ENCODE measurements at regions not wholly inside any gene's neighbourhood (a gene's known extent, or its start where the extent isn't known, plus 50 kb on each side); places are given as distances from the start of the nearest gene placed in this dataset.

GRCh38 chr3:3301476-3301875 lies 122.0 kb upstream of the CRBN start:
- Histone ChIP-seq H3K23me2 (ENCODE audit: low read depth, low read length) (no peaks in the 10 kb centered on the region; the same call in 1 of the 2 replicates), H3K23ac (ENCODE audit: insufficient read length) (no peak overlapping the region), H2BK15ac (ENCODE audit: low read length) (no peak overlapping the region), H2BK20ac (ENCODE audit: low read length) (no peak overlapping the region), H3K79me1 (ENCODE audit: low read depth, low read length) (no peaks in the 10 kb centered on the region), H3K14ac (ENCODE audit: insufficient read length) (no peak overlapping the region), H3K4me2 (ENCODE audit: insufficient read depth in 1 of 2, low read depth in 2 of 2, low read length in 2 of 2) (no peak overlapping the region), H3K9ac (replicated peaks in 1 of 4; ENCODE audit: extremely low read depth in 1 of 4, low read depth in 3 of 4, low read length in 3 of 4) (no peak overlapping the region), H3K79me2 (ENCODE audit: control insufficient read depth in 1 of 2, insufficient read depth in 2 of 2, low read length in 2 of 2) (no peaks in the 10 kb centered on the region), H3K4me1 (replicated peaks in 1 of 4; ENCODE audit: control insufficient read depth in 3 of 4, insufficient read depth in 4 of 4, low read length in 3 of 4) (no peaks in the 10 kb centered on the region), H3K18ac (ENCODE audit: extremely low read depth, low read length) (no peak overlapping the region), H4K91ac (replicated peaks; ENCODE audit: insufficient read length, low read length) (no peak overlapping the region), H4K8ac (ENCODE audit: extremely low read depth, insufficient read depth, low read length) (no peak overlapping the region), H2AK5ac (ENCODE audit: low read depth, low read length) (no peak overlapping the region), H3K9me3 (ENCODE audit: insufficient read depth in 2 of 2, low read depth in 1 of 2, low read length in 1 of 2) (no peaks in the 10 kb centered on the region), H3K56ac (replicated peaks; ENCODE audit: insufficient read length, low read depth, low read length) (no peak overlapping the region), H4K20me1 (replicated peaks in 1 of 2; ENCODE audit: control insufficient read depth in 1 of 2, insufficient read depth in 2 of 2, low read length in 2 of 2) (no peaks in the 10 kb centered on the region), H4K5ac (ENCODE audit: insufficient read length, low read depth, low read length) (no peak overlapping the region), H3K36me3 (ENCODE audit: control insufficient read depth in 2 of 4, insufficient read depth in 4 of 4, low read length in 3 of 4) (no peaks in the 10 kb centered on the region), H3K4ac (replicated peaks; ENCODE audit: insufficient read length, low read depth, low read length) (no peak overlapping the region), H3K27me3 (replicated peaks in 1 of 4; ENCODE audit: control insufficient read depth in 3 of 4, extremely low read depth in 1 of 4, insufficient read depth in 3 of 4, low read length in 3 of 4) (peaks cover 0 to 1% (median 0%) of the 10 kb centered on the region in 4 experiments; a peak in 1 of 7 replicates), H2BK5ac (ENCODE audit: low read depth, low read length) (no peak overlapping the region), H2AFZ (ENCODE audit: low read length) (no peak overlapping the region), H3K27ac (ENCODE audit: low read depth, low read length) (no peak overlapping the region), H3K4me3 (ENCODE audit: extremely low read depth in 1 of 4, insufficient read depth in 2 of 4, low read depth in 3 of 4, low read length in 4 of 4) (no peak overlapping the region), H2BK120ac (replicated peaks; ENCODE audit: low read depth, low read length) (no peak overlapping the region), H2BK12ac (ENCODE audit: low read depth, low read length) (no peak overlapping the region)
- ChIA-PET CTCF (ENCODE audit: partially characterized antibody) (interaction anchor here (1.3 kb wide), 1 partner anchor 101 kb away, joined by 3 read pairs; no protein-coding TSS in a partner anchor), POLR2A (ENCODE audit: partially characterized antibody) (no interaction called here)
- FAIRE-seq (no peak), DNase-seq (ENCODE audit: low read depth in 1 of 2, low spot score in 2 of 2) (no peak)
- WGBS, 2 experiments (ENCODE audit: extremely low coverage in 1 of 2, insufficient coverage in 1 of 2, insufficient read length in 1 of 2, insufficient replicate concordance in 2 of 2, low coverage in 1 of 2, low lambda C conversion rate in 2 of 2, missing lambda C conversion rate in 1 of 2): 100% methylated on average over 1 of the region's 1 CpG; no CpG with 5 or more reads in 1 of the 2 experiments
- no peak for TF ChIP-seq SRF (IDR thresholded peaks at IDR 0.05; ENCODE audit: low read depth, low read length)
- no peak for TF ChIP-seq TAF7 (optimal IDR thresholded peaks at IDR 0.05; ENCODE audit: borderline replicate concordance, low read depth, low read length)
- no peak for TF ChIP-seq SUZ12 (IDR thresholded peaks at IDR 0.05; ENCODE audit: low read length)
- no peak for TF ChIP-seq SAP30 (IDR thresholded peaks at IDR 0.05; ENCODE audit: insufficient read depth, insufficient replicate concordance, low read length)
- no peak for TF ChIP-seq EZH2 (IDR thresholded peaks at IDR 0.05; ENCODE audit: low read depth, low read length, severe bottlenecking)
- no peak for TF ChIP-seq ZNF274 (IDR thresholded peaks at IDR 0.05; ENCODE audit: borderline replicate concordance, extremely low read depth, low read length)
- TF ChIP-seq RBBP5 (IDR thresholded peaks at IDR 0.05; ENCODE audit: borderline replicate concordance, low read depth, low read length): no peak
- no peak for TF ChIP-seq NRF1 (IDR thresholded peaks at IDR 0.05; ENCODE audit: low read depth, low read length)
- no peak for TF ChIP-seq HDAC2 (IDR thresholded peaks at IDR 0.05; ENCODE audit: borderline replicate concordance in 1 of 2, low read depth in 2 of 2, low read length in 2 of 2)
- no peak for TF ChIP-seq RAD21 (IDR thresholded peaks at IDR 0.05 in 1 of 2, conservative IDR thresholded peaks at IDR 0.05 in 1 of 2; ENCODE audit: low read depth in 2 of 2, low read length in 2 of 2)
- no peak for TF ChIP-seq HDAC6 (IDR thresholded peaks at IDR 0.05; ENCODE audit: low read depth, low read length)
- no peak for TF ChIP-seq SIX5 (IDR thresholded peaks at IDR 0.05; ENCODE audit: low read depth, low read length)
- no peak for TF ChIP-seq CBX8 (IDR thresholded peaks at IDR 0.05; ENCODE audit: borderline replicate concordance, low read depth, low read length)
- no peak for TF ChIP-seq CEBPB (IDR thresholded peaks at IDR 0.05; ENCODE audit: low read depth, low read length)

All from H1 (cell line).